ENCODE measurements at regions not wholly inside any gene's neighbourhood (a gene's known extent, or its start where the extent isn't known, plus 50 kb on each side); places are given as distances from the start of the nearest gene placed in this dataset.

DNA sequence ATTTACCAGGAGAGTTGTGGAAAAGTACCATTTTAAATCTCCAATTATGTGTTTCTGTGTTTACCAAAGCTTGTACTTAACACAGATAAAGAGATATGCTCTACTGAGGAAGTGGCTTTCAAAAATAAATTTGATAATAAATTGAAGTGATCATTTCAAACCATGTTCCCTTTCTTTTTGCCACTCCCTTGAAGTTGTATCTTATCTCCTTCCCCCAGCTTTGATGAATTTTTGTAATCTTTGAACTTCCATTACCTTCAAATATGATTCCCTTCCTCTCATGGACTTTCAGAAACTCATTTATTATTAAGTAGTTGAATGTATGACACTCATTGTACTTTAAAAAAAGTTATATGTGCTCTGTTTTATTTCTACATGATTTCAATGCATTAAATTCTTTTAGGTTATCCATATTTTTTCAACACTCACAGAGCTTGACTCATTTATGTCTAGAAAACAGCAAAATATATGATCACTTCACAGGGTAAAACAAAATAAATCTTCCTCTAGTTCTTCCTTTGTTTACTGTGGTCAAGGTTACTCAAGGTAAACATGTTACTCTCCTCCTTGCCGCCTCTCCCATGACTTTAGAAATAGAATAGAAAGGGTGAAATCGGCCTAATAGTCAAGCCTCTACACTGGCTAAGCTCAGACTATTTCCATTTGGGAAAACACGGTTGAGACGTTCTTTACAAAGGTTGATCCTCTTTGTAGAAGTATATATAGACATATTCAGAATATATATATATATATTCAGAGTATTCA lies 251.2 kb upstream of the SPRY2 start:
- TF ChIP-seq, protein P1, sequence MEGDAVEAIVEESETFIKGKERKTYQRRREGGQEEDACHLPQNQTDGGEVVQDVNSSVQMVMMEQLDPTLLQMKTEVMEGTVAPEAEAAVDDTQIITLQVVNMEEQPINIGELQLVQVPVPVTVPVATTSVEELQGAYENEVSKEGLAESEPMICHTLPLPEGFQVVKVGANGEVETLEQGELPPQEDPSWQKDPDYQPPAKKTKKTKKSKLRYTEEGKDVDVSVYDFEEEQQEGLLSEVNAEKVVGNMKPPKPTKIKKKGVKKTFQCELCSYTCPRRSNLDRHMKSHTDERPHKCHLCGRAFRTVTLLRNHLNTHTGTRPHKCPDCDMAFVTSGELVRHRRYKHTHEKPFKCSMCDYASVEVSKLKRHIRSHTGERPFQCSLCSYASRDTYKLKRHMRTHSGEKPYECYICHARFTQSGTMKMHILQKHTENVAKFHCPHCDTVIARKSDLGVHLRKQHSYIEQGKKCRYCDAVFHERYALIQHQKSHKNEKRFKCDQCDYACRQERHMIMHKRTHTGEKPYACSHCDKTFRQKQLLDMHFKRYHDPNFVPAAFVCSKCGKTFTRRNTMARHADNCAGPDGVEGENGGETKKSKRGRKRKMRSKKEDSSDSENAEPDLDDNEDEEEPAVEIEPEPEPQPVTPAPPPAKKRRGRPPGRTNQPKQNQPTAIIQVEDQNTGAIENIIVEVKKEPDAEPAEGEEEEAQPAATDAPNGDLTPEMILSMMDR (IDR thresholded peaks at IDR 0.05): no peak
- TF ChIP-seq POLR2AphosphoS5 (IDR thresholded peaks at IDR 0.05): no peak

All from sigmoid colon (tissue), 4 donors.